ENCODE measurements at regions not wholly inside any gene's neighbourhood (a gene's known extent, or its start where the extent isn't known, plus 50 kb on each side); places are given as distances from the start of the nearest gene placed in this dataset.
"Not testable (repeated sequence)": the region's sequence is repeated elsewhere in the genome, so short reads cannot be mapped to it uniquely, and the experiment has no call there.

DNA sequence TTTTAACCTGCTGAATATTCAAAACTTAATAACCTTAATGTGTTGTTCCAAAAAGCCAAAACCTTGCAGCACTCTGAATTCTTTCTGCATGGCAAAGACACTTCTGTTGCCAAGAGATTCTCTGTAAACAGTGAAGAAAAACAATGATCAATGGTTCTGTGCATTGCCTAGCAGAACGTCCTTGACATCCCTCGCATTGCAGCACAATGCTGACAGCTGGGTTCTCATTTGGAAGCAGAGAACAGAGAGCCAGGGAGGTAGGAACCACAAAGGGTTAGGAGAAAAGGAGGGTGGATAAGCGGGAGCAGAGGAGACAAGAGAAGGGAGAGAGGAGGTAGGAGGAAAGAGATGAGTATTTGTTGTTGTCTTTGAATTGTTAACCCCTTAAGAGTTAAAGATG, 501.1 kb downstream of the NAV3 start:
- no peak for DNase-seq (ENCODE audit: low read depth, low spot score)

DNA sequence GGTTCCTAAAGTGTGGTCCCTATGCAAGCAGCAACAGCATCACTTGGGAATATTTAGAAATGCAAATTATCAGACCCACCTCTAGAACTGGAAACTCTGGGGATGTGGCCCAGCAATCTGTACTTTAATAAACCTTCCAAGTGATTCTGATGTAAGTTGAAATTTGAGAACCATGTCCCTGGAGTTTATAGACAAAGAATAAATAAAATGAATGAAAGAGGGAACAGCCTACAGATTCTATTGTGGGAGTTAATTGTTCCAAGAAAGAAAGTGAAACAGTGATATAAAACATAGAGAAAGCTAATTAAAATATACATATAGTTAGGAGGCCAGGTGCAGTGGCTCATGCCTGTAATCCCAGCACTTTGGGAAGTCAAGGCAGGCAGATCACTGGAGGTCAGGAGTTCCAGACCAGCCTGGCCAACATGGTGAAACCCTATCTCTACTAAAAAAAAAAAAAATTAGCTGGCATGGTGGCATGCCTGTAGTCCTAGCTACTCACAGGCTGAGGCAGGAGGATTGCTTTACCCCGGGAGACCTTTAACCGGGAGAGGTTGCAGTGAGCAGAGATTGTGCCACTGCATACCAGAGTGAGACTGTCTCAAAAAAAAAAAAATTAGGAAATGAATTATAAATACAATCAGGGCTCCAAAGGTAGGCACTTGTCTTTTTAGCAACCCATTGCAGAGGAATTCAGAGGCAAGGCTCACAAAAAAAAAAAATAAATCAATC, 507.5 kb downstream of the NAV3 start:
- no peak for DNase-seq (ENCODE audit: low read depth, low spot score)

DNA sequence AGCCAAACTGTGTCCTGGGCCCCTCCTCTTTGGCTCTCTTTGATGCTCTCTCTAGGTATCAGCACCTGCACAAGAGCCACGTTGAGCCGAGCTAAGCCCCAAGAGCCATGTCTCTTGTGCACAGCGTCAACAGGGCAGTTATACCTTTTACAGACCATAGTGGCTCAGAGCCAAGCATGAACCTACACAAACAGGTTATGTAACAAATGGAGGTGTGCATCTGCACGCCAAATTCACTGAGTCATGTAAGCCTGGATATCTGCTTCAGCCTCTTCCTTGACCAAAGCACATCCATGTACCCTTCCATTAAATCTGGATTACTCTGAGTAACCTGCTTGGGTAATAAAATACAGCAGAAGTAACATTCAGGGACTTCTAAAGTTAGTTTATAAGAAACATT, 509.7 kb downstream of the NAV3 start:
- no peak for DNase-seq (ENCODE audit: low read depth, low spot score)

DNA sequence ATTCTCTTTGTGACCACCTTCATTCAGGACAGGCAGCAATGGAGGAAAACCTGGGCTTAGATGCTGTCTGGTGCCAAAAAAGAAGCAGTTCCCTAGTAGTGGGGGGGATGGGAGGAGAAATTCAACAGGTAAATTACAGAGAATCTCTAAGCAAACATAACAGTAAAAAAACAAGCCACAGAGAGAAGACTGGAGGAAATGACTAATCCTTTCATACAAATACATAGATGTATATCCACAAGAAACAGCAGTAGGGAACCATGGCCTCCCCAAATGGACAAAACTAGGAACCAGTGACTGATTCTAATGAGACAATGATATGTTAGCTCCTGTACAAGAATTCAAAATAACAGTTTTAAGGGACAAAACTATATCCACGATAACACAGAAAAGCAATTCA, 513.0 kb downstream of the NAV3 start:
- DNase-seq (ENCODE audit: low read depth, low spot score): no peak

DNA sequence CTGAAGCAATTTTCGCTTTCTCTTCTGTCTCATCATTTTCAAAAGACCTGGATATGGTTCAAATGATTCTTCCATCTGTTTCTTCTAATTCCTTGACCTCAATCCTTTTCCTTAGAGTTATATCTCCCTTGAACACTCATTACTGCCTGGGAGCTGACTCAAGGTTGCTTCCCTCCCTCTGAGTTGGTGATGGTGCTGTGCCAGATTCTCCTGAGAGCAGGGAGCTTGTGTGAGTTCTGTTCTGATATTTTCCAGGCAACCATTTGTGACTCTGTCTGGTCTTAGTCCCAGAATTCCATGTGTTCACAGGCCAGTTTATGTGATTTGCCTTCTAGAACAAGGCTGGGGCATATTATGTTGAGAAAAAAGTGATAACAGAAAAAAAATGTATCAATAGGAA, 505.1 kb upstream of the SYT1 start:
- peak; percentile 33 for DNase-seq (ENCODE audit: low read depth, low spot score)

DNA sequence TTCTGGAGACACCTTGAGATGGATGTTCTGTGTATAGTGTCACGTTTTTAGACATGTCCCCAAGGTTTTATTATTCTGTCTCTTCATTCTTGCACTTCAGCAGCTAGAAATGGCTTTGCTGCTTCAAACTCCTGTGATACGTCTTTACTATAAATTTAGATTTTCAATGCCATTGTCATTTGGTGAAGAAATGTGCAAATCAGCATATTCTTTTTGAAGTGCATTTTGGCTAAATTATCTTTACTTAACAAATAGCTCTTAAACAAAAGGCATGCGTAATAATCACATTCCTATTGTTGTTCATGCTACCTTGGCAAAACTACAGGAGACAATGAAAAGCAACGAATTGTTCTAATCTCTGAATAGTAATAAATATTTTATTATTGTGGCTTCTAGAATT, 502.9 kb upstream of the SYT1 start:
- no peak for DNase-seq (ENCODE audit: low read depth, low spot score)

DNA sequence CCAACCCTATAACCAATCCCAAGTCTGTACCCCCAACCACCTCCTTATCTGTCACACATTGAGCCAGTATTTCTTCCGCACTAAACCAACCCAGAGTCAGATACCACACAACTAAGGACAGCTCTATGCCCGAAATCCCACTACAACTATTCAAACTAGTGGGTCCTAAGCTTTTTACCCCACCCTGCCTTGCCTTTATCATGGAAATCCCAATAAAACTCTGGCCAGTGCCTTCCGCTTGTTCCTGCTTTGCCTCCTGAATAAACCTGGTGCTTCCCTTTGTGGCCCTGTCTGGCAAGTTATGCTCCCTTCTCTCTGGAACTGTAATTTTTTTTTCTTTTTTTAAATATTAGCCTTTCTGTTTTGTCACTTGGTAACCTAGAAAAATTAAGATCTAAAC, 493.3 kb upstream of the SYT1 start:
- no peak for DNase-seq (ENCODE audit: low read depth, low spot score)

DNA sequence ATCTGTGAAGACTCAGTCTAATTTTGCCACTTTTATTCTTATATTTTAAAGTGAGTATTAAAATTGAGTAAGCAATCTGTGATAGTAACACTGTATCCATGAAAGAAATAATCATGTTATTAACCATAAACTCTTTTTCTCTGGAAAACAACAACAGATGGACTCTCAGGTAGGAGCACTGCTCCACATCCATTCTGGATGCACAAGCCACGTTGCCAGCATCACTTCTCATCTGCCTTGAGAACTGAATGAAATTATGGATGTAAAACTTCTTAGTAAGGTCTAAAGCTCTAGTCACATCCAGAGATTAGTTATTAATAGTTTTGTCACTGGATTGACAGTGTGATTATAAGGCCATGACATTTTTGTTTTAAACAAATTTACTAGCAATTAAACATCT, 489.1 kb upstream of the SYT1 start:
- DNase-seq (ENCODE audit: low read depth, low spot score): no peak

DNA sequence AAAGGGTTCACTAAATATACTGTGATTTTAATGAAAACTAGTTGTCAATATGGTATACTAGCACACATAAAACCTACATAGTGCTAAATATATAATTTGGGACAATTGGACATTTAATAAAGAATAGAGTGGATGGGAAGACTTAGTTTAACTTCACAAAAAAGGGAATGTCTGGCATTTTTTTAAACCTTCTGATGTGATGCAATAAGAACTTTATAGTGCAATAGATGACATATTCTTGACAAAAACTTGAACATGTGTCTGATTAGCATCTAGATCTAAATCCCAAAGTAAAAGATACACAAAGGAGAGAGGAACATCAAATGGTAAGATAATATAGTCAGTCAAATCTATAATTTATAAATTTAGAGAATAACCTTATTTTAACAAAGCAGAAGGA, 488.3 kb upstream of the SYT1 start:
- DNase-seq (ENCODE audit: low read depth, low spot score): no peak

DNA sequence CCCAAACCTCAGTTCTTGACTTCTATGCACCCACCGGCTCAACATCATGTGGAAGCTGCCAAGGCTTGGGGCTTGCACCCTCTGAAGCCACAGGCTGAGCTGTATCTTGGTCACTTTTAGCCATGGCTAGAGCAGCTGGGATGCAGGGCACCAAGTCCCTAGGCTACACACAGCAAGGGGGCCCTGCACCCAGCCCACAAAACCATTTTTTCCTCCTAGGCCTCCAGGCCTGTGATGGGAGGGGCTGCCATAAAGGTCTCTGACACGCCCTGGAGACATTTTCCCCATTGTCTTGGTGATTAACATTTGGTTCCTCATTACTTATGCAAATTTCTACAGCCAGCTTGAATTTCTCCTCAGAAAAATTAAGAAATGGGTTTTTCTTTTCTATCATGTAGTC, 485.5 kb upstream of the SYT1 start:
- DNase-seq (ENCODE audit: low read depth, low spot score): not testable (repeated sequence)

DNA sequence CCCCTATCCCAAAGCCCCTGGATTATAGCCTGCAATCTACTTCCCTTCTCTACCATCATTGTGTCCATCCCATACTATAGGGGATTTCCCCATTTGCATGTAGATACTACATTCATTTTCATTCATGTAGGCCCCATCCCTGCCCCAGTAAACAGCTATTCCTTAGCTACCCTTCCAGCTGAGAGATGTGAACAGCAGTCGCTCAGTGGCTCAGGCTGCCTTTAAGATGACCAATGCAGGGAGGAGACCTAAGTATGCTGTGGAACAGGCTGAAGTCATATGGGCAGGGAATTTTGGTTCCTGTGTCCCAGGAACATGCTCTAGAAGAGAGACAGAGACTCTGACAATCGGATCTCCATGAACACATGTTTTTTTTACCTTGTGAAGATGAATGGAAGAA, 481.2 kb upstream of the SYT1 start:
- no peak for DNase-seq (ENCODE audit: low read depth, low spot score)

DNA sequence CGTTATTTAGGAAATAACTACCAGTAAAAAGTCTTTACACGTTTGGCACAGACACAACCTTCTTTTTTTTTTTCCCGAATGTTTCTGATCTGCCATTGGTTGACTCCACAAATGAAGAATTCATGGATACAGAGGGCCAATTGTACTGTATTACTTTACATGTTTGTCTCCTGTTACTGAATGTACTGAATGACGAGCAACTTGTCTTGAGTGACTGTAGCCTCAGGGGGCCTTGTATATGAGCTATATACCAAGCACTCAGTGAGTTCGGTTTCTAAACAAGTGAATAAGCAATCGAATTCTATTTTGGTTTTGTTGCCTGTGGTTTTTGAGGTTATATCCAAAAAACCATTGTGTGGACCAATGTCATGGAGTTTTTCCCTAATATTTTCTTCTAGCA, 480.0 kb upstream of the SYT1 start:
- no peak for DNase-seq (ENCODE audit: low read depth, low spot score)

DNA sequence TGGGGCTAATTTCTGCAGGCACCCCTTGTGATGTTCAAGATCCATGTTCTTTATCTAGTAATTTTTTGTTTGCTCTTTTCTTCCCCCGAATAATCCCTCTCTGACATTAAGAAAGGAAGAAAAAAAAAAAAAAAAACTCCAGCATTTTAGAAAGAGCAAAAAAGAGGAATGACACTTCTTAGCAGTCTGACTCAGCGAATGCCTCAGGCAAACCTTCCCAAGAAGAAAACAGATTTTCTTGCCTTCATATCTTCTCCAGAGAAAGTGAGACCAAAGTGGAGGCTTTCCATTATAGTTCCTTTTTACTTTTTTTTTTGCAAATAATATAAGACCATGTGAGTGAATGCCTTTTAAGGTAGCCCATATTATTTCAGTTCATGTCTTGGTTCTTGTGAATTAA, 479.0 kb upstream of the SYT1 start:
- DNase-seq (ENCODE audit: low read depth, low spot score): peak; percentile 5

DNA sequence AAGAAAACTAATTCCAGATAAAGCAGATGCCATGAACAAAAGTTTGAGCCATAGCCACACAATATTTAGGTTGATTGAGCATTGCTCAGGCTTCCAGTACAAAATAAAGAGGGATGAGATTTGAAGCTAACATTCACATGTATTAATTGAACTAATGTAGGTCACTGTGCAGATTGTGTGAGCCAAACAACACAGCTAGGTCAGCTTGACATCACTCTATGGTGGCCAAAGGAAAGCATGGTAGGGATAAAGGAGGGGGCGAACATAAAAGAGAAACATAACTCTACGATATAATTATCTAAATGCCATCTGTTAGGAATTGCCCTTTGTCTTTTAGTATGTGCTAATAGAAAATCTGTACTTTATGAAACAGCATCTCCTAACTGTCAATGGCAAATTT, 477.7 kb upstream of the SYT1 start:
- DNase-seq (ENCODE audit: low read depth, low spot score): no peak

DNA sequence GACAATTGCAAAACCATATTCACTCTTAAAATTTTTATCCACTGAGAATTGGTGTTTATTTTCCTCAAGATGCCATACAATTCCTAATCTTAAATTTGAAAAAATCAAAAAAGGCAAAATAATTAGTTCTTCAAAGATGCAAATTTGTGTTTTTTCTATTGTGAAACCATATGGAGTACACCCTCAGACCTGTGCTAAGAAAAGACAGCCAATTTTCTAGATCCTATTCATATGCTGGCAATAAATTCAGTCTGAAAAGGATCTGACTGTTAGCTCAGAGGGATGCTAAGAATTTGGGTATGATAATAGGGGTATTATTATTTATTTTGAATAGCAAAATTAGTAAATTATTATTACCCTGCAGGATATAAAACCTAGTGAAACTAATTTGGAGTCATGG, 476.9 kb upstream of the SYT1 start:
- no peak for DNase-seq (ENCODE audit: low read depth, low spot score)

DNA sequence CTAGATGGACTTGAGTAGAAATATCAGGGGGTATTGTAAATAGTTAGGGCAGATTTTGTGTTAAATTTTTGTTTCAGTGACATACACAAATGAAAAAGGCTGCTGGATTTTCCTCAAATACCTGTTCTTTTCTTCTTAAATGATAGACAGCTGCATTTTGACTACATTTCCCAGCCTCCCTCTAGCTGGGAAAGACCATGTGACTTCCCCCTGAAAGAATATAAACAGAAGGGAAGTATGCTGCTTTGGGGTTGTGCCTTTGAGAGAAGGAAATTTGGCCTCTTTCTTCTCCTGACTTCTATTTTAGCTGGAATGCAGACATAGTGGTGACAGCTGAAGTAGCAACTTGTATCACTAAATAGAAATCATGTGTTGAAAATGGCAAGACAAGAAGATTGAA, 476.1 kb upstream of the SYT1 start:
- DNase-seq (ENCODE audit: low read depth, low spot score): no peak

DNA sequence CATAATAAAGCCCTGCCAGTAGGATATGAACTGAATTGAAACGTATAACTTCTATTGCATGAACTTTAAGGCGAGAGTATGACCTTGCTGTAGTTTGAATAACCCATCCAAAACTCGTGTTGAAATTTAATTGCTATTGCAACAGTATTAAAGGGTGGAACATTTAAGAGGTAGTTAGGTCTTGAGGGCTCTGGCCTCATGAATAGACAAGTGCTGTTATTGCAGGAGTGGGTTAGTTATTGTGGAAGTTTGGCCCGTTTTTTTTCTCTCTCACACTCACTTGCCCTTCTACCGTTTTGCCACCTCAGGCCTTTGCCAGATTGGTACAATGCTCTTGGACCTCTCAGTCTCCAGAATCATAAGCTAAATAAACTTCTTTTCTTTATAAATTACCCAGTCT, 473.7 kb upstream of the SYT1 start:
- no peak for DNase-seq (ENCODE audit: low read depth, low spot score)

DNA sequence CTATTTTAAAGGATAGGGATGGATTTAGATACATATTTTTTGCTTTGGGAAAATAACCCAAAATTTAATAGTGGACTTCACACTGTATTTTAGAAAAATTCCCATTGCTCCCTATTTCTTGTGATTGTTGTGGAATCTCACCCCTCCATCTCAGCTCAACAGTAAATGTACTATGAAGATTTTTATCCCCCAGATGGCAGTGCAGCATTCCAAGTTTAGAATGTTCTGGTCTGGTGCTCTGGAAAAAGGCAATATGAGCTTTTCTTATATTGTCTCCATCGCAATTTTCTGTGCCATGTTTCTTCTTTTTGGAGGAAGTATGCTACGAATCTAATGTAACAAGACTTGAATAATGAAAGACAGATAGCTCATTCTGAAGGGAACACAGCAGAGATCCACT, 471.7 kb upstream of the SYT1 start:
- peak; percentile 63 for DNase-seq (ENCODE audit: low read depth, low spot score)

DNA sequence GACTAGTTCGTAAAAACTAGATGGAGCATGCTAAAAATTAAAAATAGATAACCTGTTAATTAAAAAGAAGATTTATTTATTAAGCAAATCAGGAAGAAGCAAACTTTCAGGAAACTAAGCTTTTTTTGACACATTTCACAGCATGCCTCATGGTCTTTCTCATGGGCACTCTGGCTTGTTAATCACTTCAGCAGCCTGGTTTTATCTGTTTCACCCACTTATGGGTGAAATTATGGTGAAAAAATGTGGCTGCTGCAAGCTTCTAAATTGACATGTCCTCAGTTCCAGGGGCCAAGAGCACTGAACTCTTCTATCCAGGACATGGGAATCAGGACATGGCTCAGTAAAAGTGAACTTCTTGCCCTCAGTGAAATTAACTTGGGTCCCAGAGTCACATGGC, 468.6 kb upstream of the SYT1 start:
- DNase-seq (ENCODE audit: low read depth, low spot score): no peak

DNA sequence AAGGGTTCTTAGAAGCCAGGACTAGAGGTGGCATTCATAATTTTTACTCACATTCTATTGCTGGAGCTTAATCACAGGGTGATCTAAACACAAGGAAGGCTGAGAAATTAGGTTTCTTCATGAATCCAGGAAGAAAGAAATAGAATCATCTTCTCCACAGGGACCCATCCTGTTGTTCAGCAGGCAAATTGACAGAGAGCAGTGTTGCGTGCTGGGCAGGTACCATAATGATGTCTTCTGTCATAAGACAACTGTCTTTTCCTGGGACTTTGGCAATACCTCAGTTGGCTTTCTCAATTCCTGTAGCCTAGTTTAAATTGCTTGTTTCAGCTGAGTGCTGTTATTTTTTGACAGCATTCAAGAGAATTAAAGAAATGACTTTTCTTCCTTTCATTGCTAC, 468.0 kb upstream of the SYT1 start:
- no peak for DNase-seq (ENCODE audit: low read depth, low spot score)

DNA sequence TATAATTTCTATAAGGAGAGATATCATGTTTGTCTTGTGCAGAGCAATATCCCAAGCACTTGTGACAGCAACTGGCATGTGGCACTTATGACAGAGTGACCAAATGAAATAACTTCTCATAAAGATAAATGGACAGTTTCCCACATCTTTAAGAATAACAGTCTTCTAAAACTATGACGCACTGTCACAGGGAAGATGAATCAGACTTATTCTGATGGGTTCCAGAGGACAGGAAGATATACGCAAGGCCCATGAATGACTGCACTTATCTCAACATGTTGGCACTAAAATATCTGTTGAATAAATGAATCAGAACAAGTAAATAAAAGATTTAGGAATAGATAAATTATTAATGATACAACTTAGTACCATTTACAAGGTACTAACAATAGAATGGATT, 465.8 kb upstream of the SYT1 start:
- DNase-seq (ENCODE audit: low read depth, low spot score): no peak

DNA sequence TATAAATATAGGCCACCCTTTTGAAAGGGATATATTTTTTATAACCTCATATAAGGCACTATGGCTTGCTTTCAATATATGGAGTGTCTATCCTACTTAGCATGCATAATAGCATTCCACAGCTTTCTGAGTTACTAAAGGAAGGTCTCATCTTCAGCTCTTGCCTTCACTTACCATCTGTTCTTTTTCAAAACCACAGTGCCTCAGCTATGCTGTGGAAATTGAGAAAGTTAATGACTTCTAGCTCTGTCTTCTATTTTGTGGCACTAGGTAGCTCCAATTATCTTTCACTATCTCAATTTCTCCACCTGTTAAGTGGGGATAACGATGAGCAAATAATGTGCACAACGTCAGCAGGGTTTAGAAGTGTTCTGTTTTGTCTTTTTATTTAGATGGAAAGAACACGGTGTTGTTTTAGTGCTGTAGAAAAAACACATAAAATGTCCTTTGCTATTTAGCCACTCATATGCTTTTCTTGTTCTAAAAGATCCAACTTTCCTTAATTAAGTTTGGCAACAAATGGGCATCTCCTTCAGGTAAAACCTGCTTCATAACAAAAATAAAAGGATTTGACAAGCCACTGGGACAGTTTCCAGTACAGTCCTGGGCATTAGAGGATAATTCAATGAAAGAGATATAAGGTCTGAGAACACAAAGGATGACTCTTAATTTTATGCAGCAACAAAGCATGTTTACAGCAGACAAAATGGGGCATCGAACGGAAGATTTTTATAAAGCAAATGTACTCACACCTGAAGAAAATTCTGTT, 462.0 kb upstream of the SYT1 start:
- peak; percentile 13 for DNase-seq (ENCODE audit: low read depth, low spot score)

DNA sequence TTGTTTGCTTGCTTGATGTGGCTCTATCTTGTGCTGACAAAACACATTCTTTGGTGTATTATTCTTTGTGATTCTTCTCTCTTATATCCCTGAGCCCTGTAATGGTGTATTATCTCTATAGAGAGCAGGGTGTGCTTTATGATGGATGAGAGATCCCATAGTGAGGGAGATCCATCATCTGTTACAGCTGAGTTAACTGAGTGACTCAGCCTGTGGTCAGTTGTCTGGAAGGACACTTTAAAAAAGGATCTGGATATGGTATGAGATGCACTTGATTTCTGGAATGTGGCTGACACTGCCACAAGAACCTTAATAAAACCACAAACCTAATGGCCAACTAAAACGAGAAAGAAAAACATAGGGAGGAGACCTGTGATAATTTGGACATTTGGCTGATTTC, 461.4 kb upstream of the SYT1 start:
- DNase-seq (ENCODE audit: low read depth, low spot score): peak; percentile 77

DNA sequence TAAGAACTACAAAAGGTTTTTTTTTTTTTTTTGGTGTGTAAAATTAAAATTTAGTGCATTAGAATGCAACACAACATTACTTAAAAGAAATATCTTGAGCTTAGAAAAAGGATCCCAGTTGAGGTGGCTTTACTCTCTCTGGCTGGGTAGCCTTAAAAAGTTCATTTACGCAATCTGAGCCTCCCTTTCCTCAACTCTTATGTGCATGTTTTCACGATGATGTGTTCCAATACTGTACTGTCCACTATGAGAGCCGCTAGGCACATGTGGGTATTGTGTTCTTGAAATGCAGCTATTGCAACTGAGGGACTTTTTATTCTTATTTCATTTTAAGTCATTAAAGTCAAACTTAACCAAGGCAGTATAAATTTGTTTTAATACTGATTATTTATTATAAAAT, 460.9 kb upstream of the SYT1 start:
- peak; percentile 47 for DNase-seq (ENCODE audit: low read depth, low spot score)

Data from astrocyte of the hippocampus (primary cell).